HUES6 (cell line): ENCODE measurements at regions not wholly inside any gene's neighbourhood (a gene's known extent, or its start where the extent isn't known, plus 50 kb on each side); places are given as distances from the start of the nearest gene placed in this dataset.
"Not testable (repeated sequence)": the region's sequence is repeated elsewhere in the genome, so short reads cannot be mapped to it uniquely, and the experiment has no call there.

Source experiments
- H3K27ac ChIP-seq: 2 replicates; pipeline ENCODE4 v1.7.0; 2013; ENCODE audit warnings: low read depth, mild to moderate bottlenecking, low read length, inconsistent platforms
- H3K27me3 ChIP-seq: 2 replicates; pipeline ENCODE4 v1.6.1; 2013; ENCODE audit warnings: low read length; ENCODE audit not compliant: control insufficient read depth, insufficient read depth
- H3K36me3 ChIP-seq: 2 replicates; pipeline ENCODE4 v1.6.1; 2013; ENCODE audit warnings: low read length; ENCODE audit not compliant: control insufficient read depth, insufficient read depth
- H3K4me1 ChIP-seq: 2 replicates; pipeline ENCODE4 v1.6.1; 2013; ENCODE audit warnings: low read length; ENCODE audit not compliant: control insufficient read depth, insufficient read depth
- H3K4me3 ChIP-seq: 2 replicates; pipeline ENCODE4 v1.5.1; 2013; ENCODE audit warnings: low read depth, low read length
- H3K9ac ChIP-seq: one replicate; pipeline ENCODE4 v1.6.1; 2013; ENCODE audit warnings: mild to moderate bottlenecking, low read length
- H3K9me3 ChIP-seq: 2 replicates; pipeline ENCODE4 v1.6.1; 2013; ENCODE audit warnings: low read depth, low read length; ENCODE audit not compliant: control insufficient read depth, insufficient read depth

DNA sequence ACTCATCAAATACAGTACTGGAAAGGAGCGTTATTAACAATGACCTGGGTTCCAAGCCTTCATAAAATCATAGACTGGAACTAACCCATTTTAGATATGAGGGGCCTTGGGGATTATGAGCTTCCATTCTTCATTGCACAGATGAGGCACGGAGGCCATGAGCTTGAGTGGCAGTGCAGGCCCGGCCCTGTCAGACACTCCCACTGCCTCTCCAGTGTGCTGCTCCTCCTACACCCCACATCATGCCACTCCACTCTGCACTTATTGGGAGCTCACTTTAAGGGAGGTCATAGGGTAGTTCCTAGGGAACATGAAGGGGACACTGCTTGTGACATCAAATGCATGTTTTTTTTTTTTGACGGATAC, 77.9 kb downstream of the TSN start:
- Histone ChIP-seq H3K27ac (no peak overlapping the region), H3K9me3 (peaks cover 7% of the 10 kb centered on the region), H3K36me3 (no peaks in the 10 kb centered on the region), H3K9ac (no peak overlapping the region), H3K27me3 (no peaks in the 10 kb centered on the region), H3K4me3 (no peak overlapping the region), H3K4me1 (0 out of 2 replicates have a peak, but pooled peaks cover under 1% of the 10 kb centered on the region)

GRCh38 chr2:121836611-121837010, 81.2 kb downstream of the TSN start:
- no peaks in the 10 kb centered on the region for H3K27me3 ChIP-seq
- H3K27ac ChIP-seq: no peak overlapping the region
- no peaks in the 10 kb centered on the region for H3K36me3 ChIP-seq
- no peak overlapping the region for H3K4me3 ChIP-seq
- H3K9me3 ChIP-seq: peaks cover 10% of the 10 kb centered on the region
- no peak overlapping the region for H3K9ac ChIP-seq
- no peaks in the 10 kb centered on the region for H3K4me1 ChIP-seq

- Histone ChIP-seq H3K9ac (no peak overlapping the region), H3K4me1 (no peaks in the 10 kb centered on the region), H3K4me3 (no peak overlapping the region), H3K36me3 (no peaks in the 10 kb centered on the region), H3K27ac (no peak overlapping the region), H3K27me3 (peaks cover 4% of the 10 kb centered on the region; the same call in 1 of the 2 replicates), H3K9me3 (peaks cover 10% of the 10 kb centered on the region)
These were observed 82.1 kb downstream of the TSN start for GRCh38 chr2:121837591-121837990.

GRCh38 chr2:121838551-121838950, 83.1 kb downstream of the TSN start:
- Histone ChIP-seq H3K4me3 (no peak overlapping the region), H3K27ac (no peak overlapping the region), H3K27me3 (peaks cover 4% of the 10 kb centered on the region; the same call in 1 of the 2 replicates), H3K4me1 (no peaks in the 10 kb centered on the region), H3K9ac (no peak overlapping the region), H3K36me3 (no peaks in the 10 kb centered on the region), H3K9me3 (peaks cover 10% of the 10 kb centered on the region)

DNA sequence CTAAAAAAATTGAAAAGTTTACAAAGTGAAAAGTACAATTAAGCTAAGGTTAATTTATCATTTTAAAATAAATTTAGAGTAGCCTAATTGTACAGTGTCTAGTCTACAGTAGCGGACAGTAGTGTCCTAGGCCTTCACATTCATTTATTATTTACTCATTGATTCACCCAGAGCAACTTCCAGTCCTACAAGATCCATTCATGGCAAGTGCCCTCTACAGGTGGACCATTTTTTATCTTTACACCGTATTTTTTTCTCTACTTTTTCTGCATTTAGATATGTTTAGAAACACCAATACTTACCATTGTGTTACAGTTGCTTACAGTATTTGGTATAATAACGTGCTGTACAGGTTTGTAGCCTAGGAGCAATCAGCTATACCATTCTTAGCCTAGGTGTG, 84.1 kb downstream of the TSN start:
- no peak overlapping the region for H3K9ac ChIP-seq
- no peaks in the 10 kb centered on the region for H3K4me1 ChIP-seq
- H3K4me3 ChIP-seq: no peak overlapping the region
- no peaks in the 10 kb centered on the region for H3K36me3 ChIP-seq
- H3K27me3 ChIP-seq: peaks cover 4% of the 10 kb centered on the region; the same call in 1 of the 2 replicates
- no peak overlapping the region for H3K27ac ChIP-seq
- peaks cover 10% of the 10 kb centered on the region for H3K9me3 ChIP-seq

DNA sequence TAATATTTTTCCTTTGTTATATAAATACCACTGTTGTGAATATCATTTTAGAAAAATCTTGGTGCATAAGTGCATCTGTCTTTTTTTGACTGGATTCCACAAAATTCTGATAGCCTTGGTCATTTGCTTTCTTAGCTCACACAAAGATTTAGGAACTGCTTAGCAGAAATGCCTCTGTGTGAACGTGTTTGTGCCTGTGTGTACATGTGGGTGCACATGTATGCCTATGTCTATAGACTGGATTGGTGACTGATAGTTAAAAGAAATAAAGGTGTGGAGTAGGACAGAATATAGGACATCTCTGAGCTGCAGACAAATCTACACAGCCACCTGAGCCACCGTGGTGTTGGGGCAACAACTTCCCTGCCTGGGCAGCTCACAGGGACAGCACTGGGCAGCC, 93.8 kb downstream of the TSN start:
- H3K4me3 ChIP-seq: no peak overlapping the region
- H3K9ac ChIP-seq: no peak overlapping the region
- H3K27me3 ChIP-seq: no peaks in the 10 kb centered on the region
- no peaks in the 10 kb centered on the region for H3K4me1 ChIP-seq
- no peaks in the 10 kb centered on the region for H3K9me3 ChIP-seq
- no peaks in the 10 kb centered on the region for H3K36me3 ChIP-seq
- no peak overlapping the region for H3K27ac ChIP-seq

- not testable (repeated sequence) for H3K9ac ChIP-seq, H3K4me3 ChIP-seq, H3K9me3 ChIP-seq, H3K4me1 ChIP-seq, H3K36me3 ChIP-seq, H3K27ac ChIP-seq, H3K27me3 ChIP-seq
These were observed 97.7 kb downstream of the TSN start for GRCh38 chr2:121853149-121853548.

DNA sequence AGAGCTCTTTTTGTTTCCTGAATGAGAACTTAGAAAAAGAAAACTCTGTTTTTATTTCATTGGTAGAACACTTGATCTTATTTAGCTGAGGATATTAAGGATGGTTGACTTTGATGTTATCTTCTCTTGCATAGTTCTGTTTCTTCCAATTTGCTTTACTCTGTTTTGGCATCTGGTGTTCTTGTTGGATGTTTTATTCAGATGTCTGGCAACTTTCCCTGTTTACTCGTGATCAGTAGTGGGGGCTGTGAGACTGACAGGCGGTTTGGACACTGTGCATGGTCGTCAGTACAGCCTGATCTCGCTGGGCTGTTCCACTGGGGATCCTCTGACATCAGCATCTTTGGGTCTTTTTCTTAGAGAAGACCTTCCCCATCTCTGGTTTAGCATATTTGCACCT, 100.1 kb downstream of the TSN start:
- Histone ChIP-seq H3K9me3 (peaks cover 5% of the 10 kb centered on the region; the same call in 1 of the 2 replicates), H3K4me1 (no peaks in the 10 kb centered on the region), H3K9ac (no peak overlapping the region), H3K4me3 (no peak overlapping the region), H3K27me3 (no peaks in the 10 kb centered on the region), H3K36me3 (no peaks in the 10 kb centered on the region), H3K27ac (no peak overlapping the region)

GRCh38 chr2:121856360-121856759, 100.9 kb downstream of the TSN start:
- Histone ChIP-seq H3K9ac (no peak overlapping the region), H3K36me3 (no peaks in the 10 kb centered on the region), H3K9me3 (peaks cover 5% of the 10 kb centered on the region; the same call in 1 of the 2 replicates), H3K4me1 (no peaks in the 10 kb centered on the region), H3K27me3 (no peaks in the 10 kb centered on the region), H3K4me3 (no peak overlapping the region), H3K27ac (no peak overlapping the region)

DNA sequence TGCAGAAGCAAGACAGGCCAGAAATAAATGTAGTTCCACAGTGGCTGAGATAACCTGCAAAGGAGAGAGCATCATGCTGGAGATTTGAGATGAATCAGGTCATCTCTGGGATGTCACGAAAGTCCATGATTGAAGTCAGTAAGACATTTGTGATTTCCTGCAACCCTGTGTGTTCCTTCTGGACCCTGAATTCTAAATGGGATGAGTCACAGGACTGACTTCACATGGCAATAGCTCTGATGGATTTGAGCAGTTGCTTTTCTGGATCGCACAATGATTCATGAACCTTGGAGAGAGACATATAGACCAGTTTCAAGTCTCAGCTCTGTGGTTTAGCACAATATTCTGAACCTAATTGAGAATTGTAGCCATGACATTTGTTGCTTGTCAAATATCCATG, 102.9 kb downstream of the TSN start:
- Histone ChIP-seq H3K9ac (no peak overlapping the region), H3K9me3 (peaks cover 9% of the 10 kb centered on the region), H3K27me3 (no peaks in the 10 kb centered on the region)

DNA sequence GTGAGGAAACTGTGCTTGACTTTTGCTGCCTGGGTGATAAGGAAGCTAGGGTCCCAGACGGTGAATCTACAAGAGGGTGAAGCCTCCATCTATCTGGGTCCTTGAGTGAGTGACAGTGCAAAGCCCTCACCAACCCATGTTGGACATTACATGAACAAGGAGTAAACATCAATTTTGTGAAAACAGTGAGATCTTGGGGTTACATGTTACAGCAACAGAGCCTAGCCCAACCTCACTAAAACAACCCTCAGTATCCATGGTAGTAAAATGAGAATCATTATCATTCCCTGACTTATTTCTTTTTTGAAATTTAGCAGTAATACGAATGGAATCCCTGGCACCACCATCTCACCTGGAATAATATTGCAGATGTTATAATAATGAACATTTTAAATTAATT, 103.4 kb downstream of the TSN start:
- no peak overlapping the region for H3K9ac ChIP-seq
- no peaks in the 10 kb centered on the region for H3K4me1 ChIP-seq
- no peak overlapping the region for H3K4me3 ChIP-seq
- H3K9me3 ChIP-seq: peaks cover 9% of the 10 kb centered on the region
- H3K36me3 ChIP-seq: no peaks in the 10 kb centered on the region
- no peak overlapping the region for H3K27ac ChIP-seq
- H3K27me3 ChIP-seq: no peaks in the 10 kb centered on the region

More for the DNA sequence above, 102.9 kb downstream of the TSN start:
- Histone ChIP-seq H3K36me3 (no peaks in the 10 kb centered on the region), H3K27ac (no peak overlapping the region), H3K4me1 (no peaks in the 10 kb centered on the region), H3K4me3 (no peak overlapping the region)
